ENCODE measurements at regions not wholly inside any gene's neighbourhood (a gene's known extent, or its start where the extent isn't known, plus 50 kb on each side); places are given as distances from the start of the nearest gene placed in this dataset.

- Histone ChIP-seq H3K79me2 (ENCODE audit: insufficient read depth, low read length) (no peaks in the 10 kb centered on the region), H3K27me3 (ENCODE audit: control insufficient read depth in 2 of 2, insufficient read depth in 2 of 2, low read length in 2 of 2) (no peaks in the 10 kb centered on the region), H3K4me3 (replicated peaks in 1 of 3; ENCODE audit: low read depth in 2 of 3, low read length in 3 of 3) (no peak overlapping the region), H2AFZ (ENCODE audit: insufficient read depth, low read depth, low read length, poor library complexity, severe bottlenecking) (no peak overlapping the region), H3K4me2 (replicated peaks; ENCODE audit: extremely low read depth, low read length, poor library complexity, severe bottlenecking) (no peak overlapping the region), H3K9me3 (replicated peaks in 1 of 2; ENCODE audit: control insufficient read depth in 1 of 2, insufficient read depth in 1 of 2, low read length in 2 of 2) (no peaks in the 10 kb centered on the region), H4K20me1 (ENCODE audit: insufficient read depth, low read length) (no peaks in the 10 kb centered on the region), H3K4me1 (ENCODE audit: control insufficient read depth in 1 of 2, insufficient read depth in 2 of 2, low read length in 2 of 2) (peaks cover 4 to 10% of the 10 kb centered on the region in 2 donors), H3K27ac (ENCODE audit: low read depth in 1 of 2, low read length in 2 of 2) (no peak overlapping the region), H3K9ac (ENCODE audit: insufficient read depth, low read length, poor library complexity, severe bottlenecking) (no peak overlapping the region), H3K36me3 (replicated peaks in 1 of 2; ENCODE audit: control insufficient read depth in 1 of 2, insufficient read depth in 2 of 2, low read length in 2 of 2) (no peaks in the 10 kb centered on the region)
- intact Hi-C loops (cut with micrococcal nuclease), result no loop called here
- no peak overlapping the region for H3K4me3 Mint-ChIP-seq
- H3K27ac Mint-ChIP-seq, result no peak overlapping the region
- no CpG with 5 or more reads among the region's 1 CpG for WGBS (ENCODE audit: insufficient coverage)
- peaks cover 23% of the 10 kb centered on the region for H3K4me1 Mint-ChIP-seq
- H3K9me3 Mint-ChIP-seq, result peaks cover 0 to 2% (median 0%) of the 10 kb centered on the region in 7 donors
- TF ChIP-seq CTCF (IDR thresholded peaks at IDR 0.05), result no peak
- no peaks in the 10 kb centered on the region for H3K27me3 Mint-ChIP-seq (ENCODE audit: low read depth in 3 of 3)
- DNase-seq, result no peak
- H3K36me3 Mint-ChIP-seq, result no peaks in the 10 kb centered on the region
Measured at GRCh38 chr14:22415605-22415959, 173.4 kb downstream of the DAD1 start.

- Mint-ChIP-seq H3K9me3 (peaks cover 0 to 3% (median 0%) of the 10 kb centered on the region in 7 donors), H3K4me1 (peaks cover 18% of the 10 kb centered on the region), H3K27me3 (ENCODE audit: low read depth in 3 of 3) (no peaks in the 10 kb centered on the region), H3K4me3 (no peak overlapping the region), H3K27ac (no peak overlapping the region), H3K36me3 (no peaks in the 10 kb centered on the region)
- Histone ChIP-seq H3K4me2 (replicated peaks; ENCODE audit: extremely low read depth, low read length, poor library complexity, severe bottlenecking) (no peak overlapping the region), H3K9ac (ENCODE audit: insufficient read depth, low read length, poor library complexity, severe bottlenecking) (no peak overlapping the region), H3K79me2 (ENCODE audit: insufficient read depth, low read length) (no peaks in the 10 kb centered on the region), H3K4me1 (ENCODE audit: control insufficient read depth in 1 of 2, insufficient read depth in 2 of 2, low read length in 2 of 2) (peaks cover 0 to 5% of the 10 kb centered on the region in 2 donors), H3K36me3 (replicated peaks in 1 of 2; ENCODE audit: control insufficient read depth in 1 of 2, insufficient read depth in 2 of 2, low read length in 2 of 2) (no peaks in the 10 kb centered on the region), H3K4me3 (replicated peaks in 1 of 3; ENCODE audit: low read depth in 2 of 3, low read length in 3 of 3) (no peak overlapping the region), H3K27me3 (ENCODE audit: control insufficient read depth in 2 of 2, insufficient read depth in 2 of 2, low read length in 2 of 2) (no peaks in the 10 kb centered on the region), H4K20me1 (ENCODE audit: insufficient read depth, low read length) (no peaks in the 10 kb centered on the region), H2AFZ (ENCODE audit: insufficient read depth, low read depth, low read length, poor library complexity, severe bottlenecking) (no peak overlapping the region), H3K27ac (ENCODE audit: low read depth in 1 of 2, low read length in 2 of 2) (no peak overlapping the region), H3K9me3 (replicated peaks in 1 of 2; ENCODE audit: control insufficient read depth in 1 of 2, insufficient read depth in 1 of 2, low read length in 2 of 2) (no peaks in the 10 kb centered on the region)
- TF ChIP-seq CTCF (IDR thresholded peaks at IDR 0.05), result no peak
- no peak for DNase-seq
- intact Hi-C loops (cut with micrococcal nuclease), result no loop called here
- 93% methylated on average over 2 of the region's 4 CpGs for WGBS (ENCODE audit: insufficient coverage)
Measured at GRCh38 chr14:22414876-22415604, 174.0 kb downstream of the DAD1 start.

Data from CD14-positive monocyte (primary cell).